Testis (tissue), 2 donors: ENCODE measurements at regions not wholly inside any gene's neighbourhood (a gene's known extent, or its start where the extent isn't known, plus 50 kb on each side); places are given as distances from the start of the nearest gene placed in this dataset.

ENCODE experiments used
- DNase-seq: peaks from one replicate; pipeline ENCODE4 v3.0.0-alpha.2; 2019
- H3K27ac ChIP-seq, 2 donors: fragments of 200-600 bp; sonication (generic); one replicate each; pipeline ENCODE4 v1.5.1; 2019
- H3K27me3 ChIP-seq: fragments of 200-600 bp; sonication (generic); one replicate; pipeline ENCODE4 v1.5.1; 2019
- H3K36me3 ChIP-seq: fragments of 200-600 bp; sonication (generic); one replicate; pipeline ENCODE4 v1.5.1; 2017; ENCODE audit warnings: low read depth; ENCODE audit errors: missing control alignments
- H3K4me1 ChIP-seq: fragments of 200-600 bp; sonication (generic); one replicate; pipeline ENCODE4 v1.5.1; 2019
- H3K4me3 ChIP-seq, 2 donors: fragments of 200-600 bp; sonication (generic); one replicate each; pipeline ENCODE4 v1.5.1; 2017 to 2019
- H3K9me3 ChIP-seq: fragments of 200-600 bp; sonication (generic); one replicate; pipeline ENCODE4 v1.5.1; 2017
- CTCF ChIP-seq, 3 experiments: fragments of 450-650 bp in 2 of 3; fragments of 200-600 bp in 1 of 3; sonication (generic) in 1 of 3; IDR thresholded peaks; one replicate each; pipeline ENCODE4 v1.5.1; 2016 to 2019; ENCODE audit warnings: antibody characterized with exemption in 3 of 3, mild to moderate bottlenecking in 2 of 3, moderate library complexity in 1 of 3
- POLR2A ChIP-seq: fragments of 450-650 bp; IDR thresholded peaks from one replicate; pipeline ENCODE4 v1.6.1; 2017; ENCODE audit warnings: antibody characterized with exemption, mild to moderate bottlenecking, moderate library complexity
- WGBS, 2 donors: methylation state at CpG; one replicate each; pipeline ENCODE4 v1.1.5; 2018; 5-methylcytosine and 5-hydroxymethylcytosine counted together
- intact Hi-C: fragments of 100-400 bp; cut with DNase I; formaldehyde crosslinking; loops from one replicate; pipeline ENCODE4 v1.15.1; 2023; ENCODE audit warnings: low total_unique reads

DNA sequence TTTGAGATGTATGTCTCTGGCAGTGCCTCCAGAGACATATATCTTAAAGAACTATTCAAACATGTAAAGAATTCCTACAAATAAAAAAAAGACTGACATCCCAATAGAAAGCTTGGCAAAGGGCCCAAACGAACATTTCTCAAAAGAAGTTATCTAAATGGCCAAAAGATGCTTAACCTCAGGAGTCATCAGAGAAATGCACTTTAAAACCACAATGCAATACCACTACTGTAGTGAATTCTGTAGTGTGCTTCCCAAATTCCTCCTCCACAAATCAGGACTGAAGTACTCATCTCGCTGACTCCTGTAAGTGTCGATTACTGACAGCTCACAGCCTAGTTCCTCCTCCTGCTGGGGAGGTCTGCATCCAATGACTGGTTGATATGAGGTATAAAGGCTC is 129.0 kb upstream of the MAMLD1 start:
- no peaks in the 10 kb centered on the region for H3K36me3 ChIP-seq
- H3K27me3 ChIP-seq: no peaks in the 10 kb centered on the region
- no peak for TF ChIP-seq POLR2A
- TF ChIP-seq CTCF (IDR thresholded peaks at IDR 0.05): no peak
- DNase-seq: no peak
- WGBS, 2 donors: 62 to 72% methylated on average over 3 of the region's 3 CpGs
- no peaks in the 10 kb centered on the region for H3K4me1 ChIP-seq
- no peak overlapping the region for H3K4me3 ChIP-seq
- intact Hi-C loops: no loop called here
- H3K9me3 ChIP-seq: no peaks in the 10 kb centered on the region
- no peak overlapping the region for H3K27ac ChIP-seq

GRCh38 chrX:150236327-150236726 is 126.8 kb upstream of the MAMLD1 start:
- DNase-seq: no peak
- H3K9me3 ChIP-seq: no peaks in the 10 kb centered on the region
- no peaks in the 10 kb centered on the region for H3K27me3 ChIP-seq
- TF ChIP-seq CTCF (IDR thresholded peaks at IDR 0.05): no peak
- TF ChIP-seq POLR2A: no peak
- no peaks in the 10 kb centered on the region for H3K36me3 ChIP-seq
- no peak overlapping the region for H3K27ac ChIP-seq
- 89 to 100% methylated on average over 1 to 3 of the region's 3 CpGs for WGBS, 2 donors
- H3K4me1 ChIP-seq: no peaks in the 10 kb centered on the region
- intact Hi-C loops: no loop called here
- H3K4me3 ChIP-seq: no peak overlapping the region

GRCh38 chrX:150238632-150239382 is 124.3 kb upstream of the MAMLD1 start:
- TF ChIP-seq POLR2A: no peak
- TF ChIP-seq CTCF (IDR thresholded peaks at IDR 0.05): no peak
- H3K36me3 ChIP-seq: no peaks in the 10 kb centered on the region
- H3K27me3 ChIP-seq: no peaks in the 10 kb centered on the region
- no peak overlapping the region for H3K27ac ChIP-seq
- H3K4me3 ChIP-seq: no peak overlapping the region
- intact Hi-C loops: no loop called here
- no peaks in the 10 kb centered on the region for H3K9me3 ChIP-seq
- H3K4me1 ChIP-seq: no peaks in the 10 kb centered on the region
- 60 to 67% methylated on average over 4 to 5 of the region's 6 CpGs for WGBS, 2 donors
- no peak for DNase-seq

DNA sequence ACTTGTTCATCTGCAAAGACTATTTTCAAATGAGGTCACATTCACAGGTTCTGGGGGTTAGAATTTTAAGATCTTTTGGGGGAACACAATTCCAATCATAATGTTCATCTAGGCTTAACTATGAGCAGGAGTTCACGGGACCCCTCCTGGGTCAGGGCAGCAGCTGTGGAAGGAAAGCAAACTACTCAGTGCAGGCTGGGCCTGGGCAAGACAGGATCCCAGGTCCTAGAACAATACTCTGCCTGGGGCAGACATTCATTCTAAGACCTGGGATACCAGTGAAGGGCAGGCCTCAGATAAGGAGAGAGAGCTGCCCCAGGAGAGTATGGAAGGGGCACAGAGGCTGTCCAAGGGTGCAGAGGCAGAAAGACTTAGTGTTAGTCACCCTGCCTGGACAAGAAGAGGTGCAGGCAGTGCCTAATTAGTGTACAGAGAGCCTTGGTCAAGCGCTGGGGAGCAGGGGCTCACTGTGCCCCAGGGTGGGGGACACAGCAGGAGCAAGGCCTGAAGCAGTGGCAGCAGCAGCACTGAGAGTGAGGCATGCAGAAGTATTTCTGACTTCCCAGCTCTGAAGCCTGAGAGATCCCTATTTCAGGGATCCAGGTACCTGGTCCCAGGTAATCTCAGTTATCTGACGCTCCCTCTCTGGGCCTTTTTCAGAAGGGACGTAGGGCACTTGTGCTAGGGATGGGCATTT is 123.0 kb upstream of the MAMLD1 start:
- Histone ChIP-seq H3K4me3 (no peak overlapping the region), H3K27ac (no peak overlapping the region), H3K36me3 (no peaks in the 10 kb centered on the region), H3K4me1 (no peaks in the 10 kb centered on the region), H3K27me3 (no peaks in the 10 kb centered on the region), H3K9me3 (no peaks in the 10 kb centered on the region)
- DNase-seq: no peak
- WGBS, 2 donors: 99% methylated on average over 4 of the region's 4 CpGs; no CpG with 5 or more reads in 1 of the 2 donors
- intact Hi-C loops: no loop called here
- no peak for TF ChIP-seq POLR2A
- TF ChIP-seq CTCF (IDR thresholded peaks at IDR 0.05): no peak
